Endodermal cell (in vitro differentiated cells): ENCODE measurements at regions not wholly inside any gene's neighbourhood (a gene's known extent, or its start where the extent isn't known, plus 50 kb on each side); places are given as distances from the start of the nearest gene placed in this dataset.

Experiments
- DNase-seq: peaks from one replicate; pipeline ENCODE4 v3.0.0-alpha.2; 2017
- H3K27ac ChIP-seq: 2 replicates; pipeline ENCODE4 v1.5.1; 2013; ENCODE audit warnings: mild to moderate bottlenecking, low read depth, low read length, moderate library complexity
- H3K27me3 ChIP-seq: 2 replicates; pipeline ENCODE4 v1.6.1; 2013; ENCODE audit warnings: mild to moderate bottlenecking, low read length, moderate library complexity; ENCODE audit not compliant: insufficient read depth, control insufficient read depth, poor library complexity, severe bottlenecking
- H3K36me3 ChIP-seq: 2 replicates; pipeline ENCODE4 v1.7.0; 2013; ENCODE audit warnings: mild to moderate bottlenecking, low read length, moderate library complexity; ENCODE audit not compliant: control insufficient read depth, insufficient read depth
- H3K4me1 ChIP-seq: one replicate; pipeline ENCODE4 v1.7.0; 2013; ENCODE audit warnings: low read length; ENCODE audit not compliant: control insufficient read depth, insufficient read depth
- H3K4me3 ChIP-seq: 2 replicates; pipeline ENCODE4 v1.5.1; 2013; ENCODE audit warnings: mild to moderate bottlenecking, low read length, moderate library complexity
- H3K9ac ChIP-seq: 2 replicates; pipeline ENCODE4 v1.6.1; 2013; ENCODE audit warnings: mild to moderate bottlenecking, low read length, moderate library complexity; ENCODE audit not compliant: poor library complexity, severe bottlenecking; ENCODE audit errors: extremely low read depth
- H3K9me3 ChIP-seq: 2 replicates; pipeline ENCODE4 v1.6.1; 2013; ENCODE audit warnings: mild to moderate bottlenecking, low read length, moderate library complexity; ENCODE audit not compliant: control insufficient read depth
- H3K27ac Mint-ChIP-seq: 2 replicates; pipeline ENCODE4 v1.8.0; 2020; ENCODE audit warnings: mixed read lengths
- H3K27me3 Mint-ChIP-seq: 2 replicates; pipeline ENCODE4 v1.8.0; 2021; ENCODE audit warnings: mild to moderate bottlenecking, mixed read lengths; ENCODE audit not compliant: insufficient read depth
- H3K36me3 Mint-ChIP-seq: 2 replicates; pipeline ENCODE4 v1.8.0; 2020; ENCODE audit warnings: low read depth, mixed read lengths
- H3K4me1 Mint-ChIP-seq: 2 replicates; pipeline ENCODE4 v1.8.0; 2020; ENCODE audit warnings: mixed read lengths
- H3K4me3 Mint-ChIP-seq: 2 replicates; pipeline ENCODE4 v1.8.0; 2020; ENCODE audit warnings: mild to moderate bottlenecking, moderate library complexity, mixed read lengths
- H3K9me3 Mint-ChIP-seq: 2 replicates; pipeline ENCODE4 v1.8.0; 2020; ENCODE audit warnings: mild to moderate bottlenecking, mixed read lengths
- WGBS, 2 experiments: methylation state at CpG; one replicate each; pipeline versions ENCODE4 v1.1.5 to v1.1.7; 2013; ENCODE audit warnings: missing lambda C conversion rate in 2 of 2, mixed read lengths in 1 of 2; ENCODE audit not compliant: insufficient coverage in 1 of 2, insufficient read length in 1 of 2; 5-methylcytosine and 5-hydroxymethylcytosine counted together
- TF ChIP-seq, protein P1 (sequence below): fragments of 200-600 bp; sonication (generic); conservative IDR thresholded peaks from 2 replicates; pipeline ENCODE4 v1.5.0; 2021; ENCODE audit warnings: antibody characterized with exemption, mild to moderate bottlenecking

DNA sequence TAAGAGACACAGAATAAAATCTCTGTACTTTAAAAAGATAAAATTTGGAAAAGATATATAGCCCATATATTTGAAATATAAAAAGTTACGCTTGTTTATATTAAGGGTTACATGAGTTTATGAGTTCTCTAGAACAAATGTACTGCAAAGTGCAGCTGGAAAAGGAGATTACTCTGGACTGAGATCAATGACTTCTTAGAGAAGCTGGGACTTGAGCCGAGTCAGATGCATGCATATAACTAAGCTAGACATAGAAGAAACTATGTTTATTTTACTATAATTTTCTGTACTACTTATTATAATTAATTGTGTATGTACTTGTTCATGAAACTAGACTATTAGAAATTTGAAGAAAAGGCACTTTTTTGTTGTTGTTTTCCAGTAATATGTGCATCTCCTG lies 170.3 kb upstream of the NXPH2 start:
- Mint-ChIP-seq H3K27me3 (no peaks in the 10 kb centered on the region), H3K9me3 (peaks cover 3% of the 10 kb centered on the region), H3K27ac (no peak overlapping the region), H3K4me1 (peaks cover 21% of the 10 kb centered on the region), H3K36me3 (no peaks in the 10 kb centered on the region), H3K4me3 (no peak overlapping the region)
- Histone ChIP-seq H3K9ac (no peak overlapping the region), H3K4me1 (peaks cover 6% of the 10 kb centered on the region), H3K36me3 (no peaks in the 10 kb centered on the region), H3K27ac (no peak overlapping the region), H3K9me3 (no peaks in the 10 kb centered on the region), H3K4me3 (no peak overlapping the region), H3K27me3 (no peaks in the 10 kb centered on the region)
- DNase-seq, result no peak
- TF ChIP-seq, protein P1, sequence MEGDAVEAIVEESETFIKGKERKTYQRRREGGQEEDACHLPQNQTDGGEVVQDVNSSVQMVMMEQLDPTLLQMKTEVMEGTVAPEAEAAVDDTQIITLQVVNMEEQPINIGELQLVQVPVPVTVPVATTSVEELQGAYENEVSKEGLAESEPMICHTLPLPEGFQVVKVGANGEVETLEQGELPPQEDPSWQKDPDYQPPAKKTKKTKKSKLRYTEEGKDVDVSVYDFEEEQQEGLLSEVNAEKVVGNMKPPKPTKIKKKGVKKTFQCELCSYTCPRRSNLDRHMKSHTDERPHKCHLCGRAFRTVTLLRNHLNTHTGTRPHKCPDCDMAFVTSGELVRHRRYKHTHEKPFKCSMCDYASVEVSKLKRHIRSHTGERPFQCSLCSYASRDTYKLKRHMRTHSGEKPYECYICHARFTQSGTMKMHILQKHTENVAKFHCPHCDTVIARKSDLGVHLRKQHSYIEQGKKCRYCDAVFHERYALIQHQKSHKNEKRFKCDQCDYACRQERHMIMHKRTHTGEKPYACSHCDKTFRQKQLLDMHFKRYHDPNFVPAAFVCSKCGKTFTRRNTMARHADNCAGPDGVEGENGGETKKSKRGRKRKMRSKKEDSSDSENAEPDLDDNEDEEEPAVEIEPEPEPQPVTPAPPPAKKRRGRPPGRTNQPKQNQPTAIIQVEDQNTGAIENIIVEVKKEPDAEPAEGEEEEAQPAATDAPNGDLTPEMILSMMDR, result no peak
- WGBS, 2 experiments, result 97% methylated on average over 2 of the region's 2 CpGs; no CpG with 5 or more reads in 1 of the 2 experiments

DNA sequence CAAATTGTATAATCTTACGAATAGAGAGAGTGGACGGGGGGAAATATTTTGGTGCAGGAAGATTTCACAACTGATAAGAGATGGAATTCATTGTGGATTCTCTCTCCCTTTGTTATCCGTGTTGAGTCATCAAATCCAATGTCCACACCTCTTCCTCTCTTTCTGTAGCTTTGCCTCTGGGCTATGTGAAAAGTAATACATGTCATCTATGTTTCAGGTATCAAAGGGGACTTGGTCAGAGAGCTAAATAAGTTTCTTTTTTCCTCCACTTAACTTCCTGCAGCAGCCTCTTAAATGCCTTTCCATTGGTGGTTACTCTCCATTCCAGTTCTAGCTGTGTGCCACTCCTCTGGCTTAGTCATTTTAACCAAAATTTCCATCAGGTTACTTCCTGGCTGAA lies 169.3 kb upstream of the NXPH2 start:
- no peak overlapping the region for H3K27ac Mint-ChIP-seq
- DNase-seq, result no peak
- Histone ChIP-seq H3K27me3 (no peaks in the 10 kb centered on the region), H3K4me3 (no peak overlapping the region), H3K9ac (no peak overlapping the region), H3K36me3 (no peaks in the 10 kb centered on the region), H3K9me3 (no peaks in the 10 kb centered on the region), H3K4me1 (peaks cover 6% of the 10 kb centered on the region), H3K27ac (no peak overlapping the region)
- H3K4me1 Mint-ChIP-seq, result peaks cover 21% of the 10 kb centered on the region
- H3K36me3 Mint-ChIP-seq, result no peaks in the 10 kb centered on the region
- H3K4me3 Mint-ChIP-seq, result no peak overlapping the region
- no peaks in the 10 kb centered on the region for H3K9me3 Mint-ChIP-seq
- 90 to 92% methylated on average over 2 to 3 of the region's 3 CpGs for WGBS, 2 experiments
- TF ChIP-seq, protein P1, result no peak
- H3K27me3 Mint-ChIP-seq, result no peaks in the 10 kb centered on the region

DNA sequence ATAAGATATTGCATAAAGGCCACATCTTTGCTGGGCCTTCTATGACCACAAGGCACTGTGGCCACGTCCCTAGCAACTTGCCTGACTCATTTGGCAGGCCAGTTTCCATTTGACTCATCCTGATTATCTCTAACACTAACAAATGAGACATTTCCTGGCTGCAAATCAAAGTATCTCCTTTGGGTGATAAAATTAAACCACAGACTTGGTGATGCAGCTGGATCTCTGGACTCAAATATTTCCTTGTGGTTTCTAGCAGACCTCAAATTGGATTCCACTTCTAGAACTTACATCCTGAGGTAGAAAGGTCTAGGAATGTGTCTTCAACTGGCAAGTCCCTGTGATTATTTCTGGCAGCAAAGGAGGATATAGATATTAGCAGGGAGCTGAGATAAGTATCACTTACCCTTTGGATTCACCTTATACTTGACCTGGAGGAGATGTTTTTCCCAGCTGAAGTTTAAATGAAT lies 167.9 kb upstream of the NXPH2 start:
- Histone ChIP-seq H3K4me3 (no peak overlapping the region), H3K27ac (no peak overlapping the region), H3K9ac (no peak overlapping the region), H3K9me3 (no peaks in the 10 kb centered on the region), H3K4me1 (peaks cover 6% of the 10 kb centered on the region), H3K36me3 (no peaks in the 10 kb centered on the region), H3K27me3 (no peaks in the 10 kb centered on the region)
- no peak for DNase-seq
- TF ChIP-seq, protein P1, result no peak
- Mint-ChIP-seq H3K27ac (no peak overlapping the region), H3K36me3 (no peaks in the 10 kb centered on the region), H3K4me3 (no peak overlapping the region), H3K27me3 (no peaks in the 10 kb centered on the region), H3K4me1 (peaks cover 21% of the 10 kb centered on the region), H3K9me3 (no peaks in the 10 kb centered on the region)
- WGBS, 2 experiments, result 0% methylated on average over 1 of the region's 1 CpG
